NCI-H345 (cell line): ENCODE measurements at regions not wholly inside any gene's neighbourhood (a gene's known extent, or its start where the extent isn't known, plus 50 kb on each side); places are given as distances from the start of the nearest gene placed in this dataset.
"Not testable (repeated sequence)": the region's sequence is repeated elsewhere in the genome, so short reads cannot be mapped to it uniquely, and the experiment has no call there.

Experiments
- DNase-seq: peaks from one replicate; lab custom pipeline; 2025; lab: John Stamatoyannopoulos, UW

GRCh38 chr13:44814161-44814560 lies 175.1 kb downstream of the NUFIP1 start:
- no peak for DNase-seq

- DNase-seq = no peak
Measured at GRCh38 chr13:44812818-44813217, 176.5 kb downstream of the NUFIP1 start.

GRCh38 chr13:44810061-44810840 lies 179.0 kb downstream of the NUFIP1 start:
- peak; percentile 69 for DNase-seq

- DNase-seq = no peak
Measured at GRCh38 chr13:44809190-44809589, 180.1 kb downstream of the NUFIP1 start.

- DNase-seq = no peak
Measured at GRCh38 chr13:44808185-44808584, 181.1 kb downstream of the NUFIP1 start.

- DNase-seq = no peak
Measured at GRCh38 chr13:44807449-44808034, 181.7 kb downstream of the NUFIP1 start.

GRCh38 chr13:44806826-44807225 lies 182.4 kb downstream of the NUFIP1 start:
- no peak for DNase-seq

- no peak for DNase-seq
Measured at GRCh38 chr13:44805585-44805984, 183.7 kb downstream of the NUFIP1 start.

- no peak for DNase-seq
Measured at GRCh38 chr13:44803390-44803789, 185.9 kb downstream of the NUFIP1 start.

GRCh38 chr13:44802491-44802890 lies 186.8 kb downstream of the NUFIP1 start:
- DNase-seq = no peak

- no peak for DNase-seq
Measured at GRCh38 chr13:44801990-44802389, 187.3 kb downstream of the NUFIP1 start.

- no peak for DNase-seq
Measured at GRCh38 chr13:44800626-44801025, 188.6 kb downstream of the NUFIP1 start.

GRCh38 chr13:44797685-44798084 lies 191.6 kb downstream of the NUFIP1 start:
- no peak for DNase-seq

GRCh38 chr13:44796597-44797490 lies 192.4 kb downstream of the NUFIP1 start:
- DNase-seq = no peak

- not testable (repeated sequence) for DNase-seq
Measured at GRCh38 chr13:44796039-44796438, 193.2 kb downstream of the NUFIP1 start.

GRCh38 chr13:44795176-44795575 lies 194.1 kb downstream of the NUFIP1 start:
- DNase-seq = no peak

GRCh38 chr13:44792096-44792495 lies 197.2 kb downstream of the NUFIP1 start:
- DNase-seq = no peak

- DNase-seq = no peak
Measured at GRCh38 chr13:44790289-44790688, 199.0 kb downstream of the NUFIP1 start.

- DNase-seq = no peak
Measured at GRCh38 chr13:44787617-44788016, 201.7 kb downstream of the NUFIP1 start.

GRCh38 chr13:44786756-44787155 lies 202.5 kb downstream of the NUFIP1 start:
- no peak for DNase-seq

- no peak for DNase-seq
Measured at GRCh38 chr13:44785401-44785800, 203.9 kb downstream of the NUFIP1 start.

GRCh38 chr13:44784708-44785080 lies 204.6 kb downstream of the NUFIP1 start:
- no peak for DNase-seq
